ENCODE measurements at regions not wholly inside any gene's neighbourhood (a gene's known extent, or its start where the extent isn't known, plus 50 kb on each side); places are given as distances from the start of the nearest gene placed in this dataset.

DNA sequence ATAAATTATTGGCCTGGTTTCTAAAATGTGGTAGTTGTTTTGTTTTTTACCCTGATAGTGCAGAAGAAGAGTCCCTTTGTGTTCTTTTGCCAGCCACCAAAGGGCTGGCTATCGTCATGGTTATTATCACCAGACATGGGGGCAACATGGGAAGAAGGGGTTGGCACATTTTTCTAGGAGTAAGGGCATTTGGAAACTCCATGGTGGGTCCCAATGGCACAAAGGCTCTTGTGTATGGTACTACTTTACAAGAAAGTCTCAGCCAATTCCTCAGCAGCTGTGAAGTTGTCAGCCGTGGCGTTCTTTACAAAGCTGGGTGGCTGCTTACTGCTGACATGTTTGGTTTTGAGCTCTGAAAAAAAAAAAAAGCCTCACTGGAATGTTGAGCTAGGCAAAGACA lies 330.4 kb upstream of the ESRRG start:
- no peak for TF ChIP-seq EP300 (IDR thresholded peaks at IDR 0.05; ENCODE audit: borderline replicate concordance)
- TF ChIP-seq, protein P1, sequence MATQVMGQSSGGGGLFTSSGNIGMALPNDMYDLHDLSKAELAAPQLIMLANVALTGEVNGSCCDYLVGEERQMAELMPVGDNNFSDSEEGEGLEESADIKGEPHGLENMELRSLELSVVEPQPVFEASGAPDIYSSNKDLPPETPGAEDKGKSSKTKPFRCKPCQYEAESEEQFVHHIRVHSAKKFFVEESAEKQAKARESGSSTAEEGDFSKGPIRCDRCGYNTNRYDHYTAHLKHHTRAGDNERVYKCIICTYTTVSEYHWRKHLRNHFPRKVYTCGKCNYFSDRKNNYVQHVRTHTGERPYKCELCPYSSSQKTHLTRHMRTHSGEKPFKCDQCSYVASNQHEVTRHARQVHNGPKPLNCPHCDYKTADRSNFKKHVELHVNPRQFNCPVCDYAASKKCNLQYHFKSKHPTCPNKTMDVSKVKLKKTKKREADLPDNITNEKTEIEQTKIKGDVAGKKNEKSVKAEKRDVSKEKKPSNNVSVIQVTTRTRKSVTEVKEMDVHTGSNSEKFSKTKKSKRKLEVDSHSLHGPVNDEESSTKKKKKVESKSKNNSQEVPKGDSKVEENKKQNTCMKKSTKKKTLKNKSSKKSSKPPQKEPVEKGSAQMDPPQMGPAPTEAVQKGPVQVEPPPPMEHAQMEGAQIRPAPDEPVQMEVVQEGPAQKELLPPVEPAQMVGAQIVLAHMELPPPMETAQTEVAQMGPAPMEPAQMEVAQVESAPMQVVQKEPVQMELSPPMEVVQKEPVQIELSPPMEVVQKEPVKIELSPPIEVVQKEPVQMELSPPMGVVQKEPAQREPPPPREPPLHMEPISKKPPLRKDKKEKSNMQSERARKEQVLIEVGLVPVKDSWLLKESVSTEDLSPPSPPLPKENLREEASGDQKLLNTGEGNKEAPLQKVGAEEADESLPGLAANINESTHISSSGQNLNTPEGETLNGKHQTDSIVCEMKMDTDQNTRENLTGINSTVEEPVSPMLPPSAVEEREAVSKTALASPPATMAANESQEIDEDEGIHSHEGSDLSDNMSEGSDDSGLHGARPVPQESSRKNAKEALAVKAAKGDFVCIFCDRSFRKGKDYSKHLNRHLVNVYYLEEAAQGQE (IDR thresholded peaks at IDR 0.05; ENCODE audit: low read depth): no peak
- no peak for TF ChIP-seq EGR1 (IDR thresholded peaks at IDR 0.05)
- TF ChIP-seq YY1 (IDR thresholded peaks at IDR 0.05; ENCODE audit: low read depth): no peak
- TF ChIP-seq, protein P2, sequence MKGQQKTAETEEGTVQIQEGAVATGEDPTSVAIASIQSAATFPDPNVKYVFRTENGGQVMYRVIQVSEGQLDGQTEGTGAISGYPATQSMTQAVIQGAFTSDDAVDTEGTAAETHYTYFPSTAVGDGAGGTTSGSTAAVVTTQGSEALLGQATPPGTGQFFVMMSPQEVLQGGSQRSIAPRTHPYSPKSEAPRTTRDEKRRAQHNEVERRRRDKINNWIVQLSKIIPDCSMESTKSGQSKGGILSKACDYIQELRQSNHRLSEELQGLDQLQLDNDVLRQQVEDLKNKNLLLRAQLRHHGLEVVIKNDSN (IDR thresholded peaks at IDR 0.05): no peak
- TF ChIP-seq CEBPB (IDR thresholded peaks at IDR 0.05): no peak
